ENCODE measurements at regions not wholly inside any gene's neighbourhood (a gene's known extent, or its start where the extent isn't known, plus 50 kb on each side); places are given as distances from the start of the nearest gene placed in this dataset.
"Not testable (repeated sequence)": the region's sequence is repeated elsewhere in the genome, so short reads cannot be mapped to it uniquely, and the experiment has no call there.

DNA sequence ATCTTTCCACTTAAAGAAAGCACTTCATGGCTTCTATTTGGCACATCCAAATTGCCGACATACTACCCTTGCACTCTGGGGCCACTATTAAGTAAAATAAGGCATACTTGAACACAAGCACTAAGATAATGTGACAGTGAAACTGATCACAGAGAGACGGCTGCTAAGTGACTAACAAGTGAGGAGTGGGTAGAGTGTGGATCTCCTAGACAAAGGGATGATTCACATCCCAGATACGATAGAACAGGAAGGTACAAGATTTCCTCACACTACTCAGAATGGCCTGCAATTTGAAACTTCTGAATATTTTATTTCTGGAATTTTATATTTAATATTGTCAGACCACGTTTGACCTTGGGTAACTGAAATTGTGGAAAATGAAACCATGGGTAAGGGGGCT is 1721.8 kb upstream of the SPRY2 start:
- Histone ChIP-seq H4K8ac (ENCODE audit: low read depth, low read length) (no peak overlapping the region), H3K4ac (ENCODE audit: low read length) (no peak overlapping the region), H2AFZ (ENCODE audit: low read length) (peak overlapping the region; percentile 40), H3K23ac (ENCODE audit: low read depth, low read length, poor library complexity) (no peak overlapping the region), H3K4me1 (ENCODE audit: control insufficient read depth in 2 of 2, insufficient read depth in 1 of 2, low read depth in 1 of 2, low read length in 2 of 2) (no peaks in the 10 kb centered on the region), H3K4me2 (ENCODE audit: insufficient read depth, low read length, poor library complexity, severe bottlenecking) (no peak overlapping the region), H2BK120ac (ENCODE audit: low read depth, low read length) (no peak overlapping the region), H3K27ac (replicated peaks; ENCODE audit: low read length) (no peak overlapping the region), H3K18ac (ENCODE audit: low read length) (no peak overlapping the region), H2BK12ac (ENCODE audit: low read length) (no peak overlapping the region), H3K9me3 (replicated peaks in 1 of 2; ENCODE audit: control insufficient read depth in 2 of 2, insufficient read depth in 1 of 2, low read depth in 1 of 2, low read length in 2 of 2) (no peaks in the 10 kb centered on the region), H3K9ac (ENCODE audit: low read depth, low read length, poor library complexity) (no peak overlapping the region), H3K79me1 (ENCODE audit: low read depth, low read length) (no peaks in the 10 kb centered on the region), H4K91ac (ENCODE audit: low read depth, low read length, poor library complexity) (no peak overlapping the region), H2BK5ac (ENCODE audit: low read length) (no peak overlapping the region), H3K4me3 (ENCODE audit: low read length in 2 of 2) (no peak overlapping the region), H3K14ac (ENCODE audit: low read length) (no peak overlapping the region), H2BK15ac (ENCODE audit: low read length) (no peak overlapping the region), H3K36me3 (replicated peaks in 1 of 2; ENCODE audit: control insufficient read depth in 2 of 2, insufficient read depth in 2 of 2, low read length in 2 of 2) (no peaks in the 10 kb centered on the region), H3K27me3 (ENCODE audit: control insufficient read depth in 3 of 3, insufficient read depth in 3 of 3, low read depth in 1 of 3, low read length in 3 of 3) (no peaks in the 10 kb centered on the region), H2AK5ac (ENCODE audit: low read depth, low read length) (no peak overlapping the region)
- no CpG with 5 or more reads among the region's 4 CpGs for WGBS, 2 donors (ENCODE audit: extremely low coverage in 2 of 2, insufficient read length in 2 of 2, insufficient replicate concordance in 1 of 2)
- no peak for DNase-seq (ENCODE audit: low spot score)

DNA sequence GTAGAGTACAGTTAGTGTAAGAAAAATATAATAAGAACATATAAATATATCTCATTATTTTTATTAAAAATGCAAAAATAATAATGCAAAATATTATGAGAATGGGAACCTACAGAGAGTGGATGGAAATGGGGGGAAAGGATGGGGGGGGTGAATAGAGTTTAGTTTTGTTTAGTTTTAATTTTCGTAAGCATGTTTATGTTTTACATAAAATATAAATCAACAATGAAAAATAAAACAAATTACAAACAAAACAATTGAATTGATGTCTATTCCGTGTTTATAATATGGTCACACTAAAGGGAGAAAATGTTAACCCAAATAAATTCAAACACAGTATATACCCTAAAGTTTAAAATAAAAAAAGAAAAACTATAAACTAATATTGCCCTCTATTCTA is 1717.4 kb upstream of the SPRY2 start:
- 100% methylated on average over 1 of the region's 2 CpGs; no CpG with 5 or more reads in 1 of the 2 donors for WGBS, 2 donors (ENCODE audit: extremely low coverage in 2 of 2, insufficient read length in 2 of 2, insufficient replicate concordance in 1 of 2)
- no peak overlapping the region for H4K91ac ChIP-seq (ENCODE audit: low read depth, low read length, poor library complexity)

GRCh38 chr13:82045316-82045715 is 1704.4 kb upstream of the SPRY2 start:
- H2BK120ac ChIP-seq (ENCODE audit: low read depth, low read length); H4K91ac ChIP-seq (ENCODE audit: low read depth, low read length, poor library complexity); H3K4me3 ChIP-seq (ENCODE audit: low read length in 2 of 2); H3K79me1 ChIP-seq (ENCODE audit: low read depth, low read length); H2BK15ac ChIP-seq (ENCODE audit: low read length); H3K4me1 ChIP-seq (ENCODE audit: control insufficient read depth in 2 of 2, insufficient read depth in 1 of 2, low read depth in 1 of 2, low read length in 2 of 2); DNase-seq (ENCODE audit: low spot score); H2AFZ ChIP-seq (ENCODE audit: low read length); H2BK12ac ChIP-seq (ENCODE audit: low read length); H3K18ac ChIP-seq (ENCODE audit: low read length); H3K36me3 ChIP-seq (replicated peaks in 1 of 2; ENCODE audit: control insufficient read depth in 2 of 2, insufficient read depth in 2 of 2, low read length in 2 of 2); H3K23ac ChIP-seq (ENCODE audit: low read depth, low read length, poor library complexity); H3K14ac ChIP-seq (ENCODE audit: low read length); H3K9me3 ChIP-seq (replicated peaks in 1 of 2; ENCODE audit: control insufficient read depth in 2 of 2, insufficient read depth in 1 of 2, low read depth in 1 of 2, low read length in 2 of 2); H3K9ac ChIP-seq (ENCODE audit: low read depth, low read length, poor library complexity); H3K27ac ChIP-seq (replicated peaks; ENCODE audit: low read length); H2AK5ac ChIP-seq (ENCODE audit: low read depth, low read length); H4K8ac ChIP-seq (ENCODE audit: low read depth, low read length); H3K4ac ChIP-seq (ENCODE audit: low read length); H3K4me2 ChIP-seq (ENCODE audit: insufficient read depth, low read length, poor library complexity, severe bottlenecking); H2BK5ac ChIP-seq (ENCODE audit: low read length); H3K27me3 ChIP-seq (ENCODE audit: control insufficient read depth in 3 of 3, insufficient read depth in 3 of 3, low read depth in 1 of 3, low read length in 3 of 3): not testable (repeated sequence)
- no CpG with 5 or more reads among the region's 23 CpGs for WGBS, 2 donors (ENCODE audit: extremely low coverage in 2 of 2, insufficient read length in 2 of 2, insufficient replicate concordance in 1 of 2)

More for the DNA sequence above, 1717.4 kb upstream of the SPRY2 start:
- Histone ChIP-seq H2BK120ac (ENCODE audit: low read depth, low read length) (no peak overlapping the region), H3K23ac (ENCODE audit: low read depth, low read length, poor library complexity) (no peak overlapping the region), H2BK15ac (ENCODE audit: low read length) (no peak overlapping the region), H3K27me3 (ENCODE audit: control insufficient read depth in 3 of 3, insufficient read depth in 3 of 3, low read depth in 1 of 3, low read length in 3 of 3) (no peaks in the 10 kb centered on the region), H3K14ac (ENCODE audit: low read length) (no peak overlapping the region), H3K18ac (ENCODE audit: low read length) (no peak overlapping the region), H3K36me3 (replicated peaks in 1 of 2; ENCODE audit: control insufficient read depth in 2 of 2, insufficient read depth in 2 of 2, low read length in 2 of 2) (no peaks in the 10 kb centered on the region), H3K27ac (replicated peaks; ENCODE audit: low read length) (no peak overlapping the region), H2BK5ac (ENCODE audit: low read length) (no peak overlapping the region), H3K4ac (ENCODE audit: low read length) (no peak overlapping the region), H3K4me1 (ENCODE audit: control insufficient read depth in 2 of 2, insufficient read depth in 1 of 2, low read depth in 1 of 2, low read length in 2 of 2) (no peaks in the 10 kb centered on the region), H2AFZ (ENCODE audit: low read length) (no peak overlapping the region), H4K8ac (ENCODE audit: low read depth, low read length) (no peak overlapping the region), H3K79me1 (ENCODE audit: low read depth, low read length) (no peaks in the 10 kb centered on the region), H3K9me3 (replicated peaks in 1 of 2; ENCODE audit: control insufficient read depth in 2 of 2, insufficient read depth in 1 of 2, low read depth in 1 of 2, low read length in 2 of 2) (no peaks in the 10 kb centered on the region), H3K4me3 (ENCODE audit: low read length in 2 of 2) (no peak overlapping the region), H2BK12ac (ENCODE audit: low read length) (no peak overlapping the region), H3K4me2 (ENCODE audit: insufficient read depth, low read length, poor library complexity, severe bottlenecking) (no peak overlapping the region), H3K9ac (ENCODE audit: low read depth, low read length, poor library complexity) (no peak overlapping the region), H2AK5ac (ENCODE audit: low read depth, low read length) (no peak overlapping the region)
- no peak for DNase-seq (ENCODE audit: low spot score)

- no peak overlapping the region for H4K91ac ChIP-seq (ENCODE audit: low read depth, low read length, poor library complexity)
- H3K23ac ChIP-seq (ENCODE audit: low read depth, low read length, poor library complexity) = no peak overlapping the region
- no peaks in the 10 kb centered on the region for H3K9me3 ChIP-seq (replicated peaks in 1 of 2; ENCODE audit: control insufficient read depth in 2 of 2, insufficient read depth in 1 of 2, low read depth in 1 of 2, low read length in 2 of 2)
- no peak overlapping the region for H3K4me2 ChIP-seq (ENCODE audit: insufficient read depth, low read length, poor library complexity, severe bottlenecking)
- no peaks in the 10 kb centered on the region for H3K79me1 ChIP-seq (ENCODE audit: low read depth, low read length)
- H3K4me3 ChIP-seq (ENCODE audit: low read length in 2 of 2) = no peak overlapping the region
- no peak overlapping the region for H3K4ac ChIP-seq (ENCODE audit: low read length)
- no peak overlapping the region for H3K14ac ChIP-seq (ENCODE audit: low read length)
- no peak overlapping the region for H3K9ac ChIP-seq (ENCODE audit: low read depth, low read length, poor library complexity)
- no peak overlapping the region for H2BK5ac ChIP-seq (ENCODE audit: low read length)
- no peak overlapping the region for H2AK5ac ChIP-seq (ENCODE audit: low read depth, low read length)
- WGBS, 2 donors (ENCODE audit: extremely low coverage in 2 of 2, insufficient read length in 2 of 2, insufficient replicate concordance in 1 of 2) = no CpG with 5 or more reads among the region's 1 CpG
- no peak overlapping the region for H2AFZ ChIP-seq (ENCODE audit: low read length)
- no peaks in the 10 kb centered on the region for H3K4me1 ChIP-seq (ENCODE audit: control insufficient read depth in 2 of 2, insufficient read depth in 1 of 2, low read depth in 1 of 2, low read length in 2 of 2)
- H2BK12ac ChIP-seq (ENCODE audit: low read length) = no peak overlapping the region
- no peak overlapping the region for H4K8ac ChIP-seq (ENCODE audit: low read depth, low read length)
- no peaks in the 10 kb centered on the region for H3K36me3 ChIP-seq (replicated peaks in 1 of 2; ENCODE audit: control insufficient read depth in 2 of 2, insufficient read depth in 2 of 2, low read length in 2 of 2)
- H2BK120ac ChIP-seq (ENCODE audit: low read depth, low read length) = no peak overlapping the region
- no peak overlapping the region for H3K27ac ChIP-seq (replicated peaks; ENCODE audit: low read length)
- H3K18ac ChIP-seq (ENCODE audit: low read length) = no peak overlapping the region
- no peak overlapping the region for H2BK15ac ChIP-seq (ENCODE audit: low read length)
- no peak for DNase-seq (ENCODE audit: low spot score)
- no peaks in the 10 kb centered on the region for H3K27me3 ChIP-seq (ENCODE audit: control insufficient read depth in 3 of 3, insufficient read depth in 3 of 3, low read depth in 1 of 3, low read length in 3 of 3)
Measured at GRCh38 chr13:82036602-82037001, 1695.7 kb upstream of the SPRY2 start.

Data from neuronal stem cell (in vitro differentiated cells).